H9 (cell line): ENCODE measurements at regions not wholly inside any gene's neighbourhood (a gene's known extent, or its start where the extent isn't known, plus 50 kb on each side); places are given as distances from the start of the nearest gene placed in this dataset.
"Not testable (repeated sequence)": the region's sequence is repeated elsewhere in the genome, so short reads cannot be mapped to it uniquely, and the experiment has no call there.

Experiments
- DNase-seq: peaks from one replicate; pipeline ENCODE4 v3.0.0-alpha.2; 2017
- H2AFZ ChIP-seq: one replicate; pipeline ENCODE4 v1.6.1; 2013; ENCODE audit warnings: mild to moderate bottlenecking, low read length, control low read depth, moderate library complexity
- H2AK5ac ChIP-seq: 2 replicates; pipeline ENCODE4 v1.6.1; 2013; ENCODE audit warnings: low read length, control low read depth, mixed read lengths; ENCODE audit not compliant: insufficient read length
- H2BK120ac ChIP-seq: one replicate; pipeline ENCODE4 v1.6.1; 2013; ENCODE audit warnings: low read depth, mild to moderate bottlenecking, low read length, control low read depth, inconsistent platforms; ENCODE audit not compliant: poor library complexity, severe bottlenecking
- H2BK12ac ChIP-seq: 2 replicates; pipeline ENCODE4 v1.6.1; 2013; ENCODE audit warnings: low read length, control low read depth, mixed read lengths, low read depth; ENCODE audit not compliant: insufficient read length
- H2BK15ac ChIP-seq: 2 replicates; pipeline ENCODE4 v1.6.1; 2013; ENCODE audit warnings: low read depth, low read length, control low read depth
- H2BK20ac ChIP-seq: one replicate; pipeline ENCODE4 v1.6.1; 2013; ENCODE audit warnings: low read depth, mild to moderate bottlenecking, low read length, control low read depth, inconsistent platforms; ENCODE audit not compliant: poor library complexity, severe bottlenecking
- H2BK5ac ChIP-seq: 2 replicates; pipeline ENCODE4 v1.6.1; 2013; ENCODE audit warnings: low read length, control low read depth, mixed read lengths; ENCODE audit not compliant: insufficient read length
- H3K14ac ChIP-seq: 2 replicates; pipeline ENCODE4 v1.6.1; 2013; ENCODE audit warnings: low read length, control low read depth; ENCODE audit not compliant: insufficient read depth
- H3K18ac ChIP-seq: 2 replicates; pipeline ENCODE4 v1.6.1; 2013; ENCODE audit warnings: low read depth, mild to moderate bottlenecking, mixed read lengths, low read length, control low read depth; ENCODE audit not compliant: insufficient read length
- H3K23ac ChIP-seq: 2 replicates; pipeline ENCODE4 v1.6.1; 2013; ENCODE audit warnings: low read length, control low read depth, mixed read lengths, low read depth; ENCODE audit not compliant: insufficient read length
- H3K23me2 ChIP-seq: 2 replicates; pipeline ENCODE4 v1.6.1; 2013; ENCODE audit warnings: low read depth, mild to moderate bottlenecking, mixed read lengths, low read length, control low read depth; ENCODE audit not compliant: insufficient read length, poor library complexity, severe bottlenecking
- H3K27ac ChIP-seq: 2 replicates; pipeline ENCODE4 v1.5.1; 2013; ENCODE audit warnings: low read length, control low read depth, mixed read lengths, low read depth; ENCODE audit not compliant: insufficient read length
- H3K27me3 ChIP-seq: 2 replicates; pipeline ENCODE4 v1.6.1; 2013; ENCODE audit warnings: low read length, control low read depth, inconsistent platforms; ENCODE audit not compliant: insufficient read depth
- H3K4ac ChIP-seq: 2 replicates; pipeline ENCODE4 v1.6.1; 2013; ENCODE audit warnings: low read depth, mild to moderate bottlenecking, control low read depth, inconsistent platforms, low read length, moderate library complexity
- H3K4me1 ChIP-seq: 2 replicates; pipeline ENCODE4 v1.6.1; 2013; ENCODE audit warnings: low read length, control low read depth, inconsistent platforms; ENCODE audit not compliant: insufficient read depth
- H3K4me2 ChIP-seq: 2 replicates; pipeline ENCODE4 v1.6.1; 2013; ENCODE audit warnings: low read length, control low read depth, mixed read lengths; ENCODE audit not compliant: insufficient read length, insufficient read depth
- H3K56ac ChIP-seq: 2 replicates; pipeline ENCODE4 v1.6.1; 2013; ENCODE audit warnings: low read depth, mild to moderate bottlenecking, mixed read lengths, low read length, control low read depth; ENCODE audit not compliant: insufficient read length
- H3K79me1 ChIP-seq: 2 replicates; pipeline ENCODE4 v1.6.1; 2013; ENCODE audit warnings: low read depth, mild to moderate bottlenecking, moderate library complexity, low read length, control low read depth, inconsistent platforms; ENCODE audit not compliant: insufficient read depth, poor library complexity, severe bottlenecking
- H3K79me2 ChIP-seq: 2 replicates; pipeline ENCODE4 v1.6.1; 2013; ENCODE audit warnings: low read length, control low read depth, inconsistent platforms; ENCODE audit not compliant: insufficient read depth
- H3K9ac ChIP-seq: 2 replicates; pipeline ENCODE4 v1.6.1; 2013; ENCODE audit warnings: low read length, control low read depth, mixed read lengths; ENCODE audit not compliant: insufficient read length; ENCODE audit errors: extremely low read depth
- H3K9me3 ChIP-seq: one replicate; pipeline ENCODE4 v1.6.1; 2013; ENCODE audit warnings: low read depth, low read length, inconsistent platforms; ENCODE audit not compliant: control insufficient read depth
- H3T11ph ChIP-seq: one replicate; pipeline ENCODE4 v1.6.1; 2013; ENCODE audit warnings: mild to moderate bottlenecking, low read length, control low read depth, inconsistent platforms
- H4K20me1 ChIP-seq: one replicate; pipeline ENCODE4 v1.6.1; 2013; ENCODE audit not compliant: control insufficient read depth, insufficient read length, insufficient read depth
- H4K5ac ChIP-seq: 2 replicates; pipeline ENCODE4 v1.6.1; 2013; ENCODE audit warnings: low read depth, mild to moderate bottlenecking, mixed read lengths, low read length, control low read depth; ENCODE audit not compliant: insufficient read length
- H4K8ac ChIP-seq: replicated peaks from 2 replicates; pipeline ENCODE4 v1.6.1; 2013; ENCODE audit warnings: low read length, control low read depth, mixed read lengths, low read depth; ENCODE audit not compliant: insufficient read length
- H4K91ac ChIP-seq: 2 replicates; pipeline ENCODE4 v1.6.1; 2013; ENCODE audit warnings: low read depth, mild to moderate bottlenecking, moderate library complexity, mixed read lengths, low read length, control low read depth; ENCODE audit not compliant: insufficient read length
- H3K27ac Mint-ChIP-seq, 3 experiments: 2 replicates in 2 of 3; 3 replicates in 1 of 3; pipeline ENCODE4 v1.8.0; 2020 to 2021; ENCODE audit warnings: mixed read lengths in 3 of 3, mild to moderate bottlenecking in 1 of 3, moderate library complexity in 1 of 3
- H3K27me3 Mint-ChIP-seq: 2 replicates; pipeline ENCODE4 v1.8.0; 2021; ENCODE audit warnings: low read depth, mild to moderate bottlenecking, moderate library complexity, mixed read lengths
- H3K36me3 Mint-ChIP-seq, 3 experiments: 2 replicates in 2 of 3; 3 replicates in 1 of 3; pipeline ENCODE4 v1.8.0; 2020 to 2021; ENCODE audit warnings: low read depth in 3 of 3, mixed read lengths in 3 of 3; ENCODE audit not compliant: insufficient read depth in 1 of 3
- H3K4me1 Mint-ChIP-seq, 2 experiments: 2 replicates each; pipeline ENCODE4 v1.8.0; 2020; ENCODE audit warnings: mixed read lengths in 2 of 2
- H3K4me3 Mint-ChIP-seq, 2 experiments: 2 replicates in 1 of 2; 3 replicates in 1 of 2; pipeline ENCODE4 v1.8.0; 2020 to 2021; ENCODE audit warnings: mild to moderate bottlenecking in 2 of 2, mixed read lengths in 2 of 2, moderate library complexity in 1 of 2
- H3K9me3 Mint-ChIP-seq, 2 experiments: 2 replicates in 1 of 2; 3 replicates in 1 of 2; pipeline ENCODE4 v1.8.0; 2020; ENCODE audit warnings: mild to moderate bottlenecking in 2 of 2, mixed read lengths in 2 of 2, moderate library complexity in 1 of 2
- WGBS: extraction: QIAGEN DNeasy Blood & Tissue Kit; methylation state at CpG from one replicate; pipeline ENCODE4 v1.1.7; 2013; ENCODE audit warnings: missing lambda C conversion rate, low lambda C conversion rate, mixed read lengths; ENCODE audit not compliant: insufficient read length; ENCODE audit errors: extremely low coverage; 5-methylcytosine and 5-hydroxymethylcytosine counted together

DNA sequence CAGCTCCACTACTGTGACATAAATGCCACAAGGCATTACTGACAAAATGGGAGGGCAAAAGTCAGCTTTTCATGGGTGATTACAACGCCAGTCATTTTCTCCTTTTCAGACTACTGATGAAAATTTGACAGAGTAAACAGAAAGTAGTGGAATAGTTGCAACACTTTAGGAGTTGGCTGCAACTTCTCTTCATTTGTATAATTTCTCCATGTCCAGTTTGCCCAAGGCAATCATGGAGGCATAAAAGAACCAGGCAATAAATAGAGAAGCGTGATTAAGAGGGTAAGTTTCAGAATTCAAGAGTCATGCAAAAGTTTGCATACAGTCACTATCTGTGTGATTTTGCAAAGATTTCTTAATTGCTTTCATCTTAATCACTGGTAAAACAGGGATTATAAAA, 2390.3 kb downstream of the EPHA3 start:
- H3K36me3 Mint-ChIP-seq, H3K27ac Mint-ChIP-seq, H3K14ac ChIP-seq, H4K8ac ChIP-seq, H3K18ac ChIP-seq, H3K27ac ChIP-seq, H3K79me2 ChIP-seq, H2BK15ac ChIP-seq, H3K23ac ChIP-seq, H2AK5ac ChIP-seq, H3K79me1 ChIP-seq, H3K9ac ChIP-seq, H3T11ph ChIP-seq, H3K27me3 ChIP-seq, H2BK120ac ChIP-seq, H3K27me3 Mint-ChIP-seq, H4K91ac ChIP-seq, H2BK20ac ChIP-seq, H3K23me2 ChIP-seq, H2AFZ ChIP-seq, H3K4me3 Mint-ChIP-seq, H3K56ac ChIP-seq, DNase-seq, H2BK12ac ChIP-seq, H4K20me1 ChIP-seq, H3K4ac ChIP-seq, H3K4me1 ChIP-seq, H2BK5ac ChIP-seq, H4K5ac ChIP-seq, H3K4me2 ChIP-seq: not testable (repeated sequence)
- peaks cover 12% of the 10 kb centered on the region for H3K9me3 ChIP-seq
- WGBS, result no CpG with 5 or more reads among the region's 2 CpGs
- Mint-ChIP-seq H3K9me3 (peaks cover 63 to 66% of the 10 kb centered on the region in 2 experiments), H3K4me1 (peaks cover 0 to 15% of the 10 kb centered on the region in 2 experiments; a peak in 2 of 4 replicates)

GRCh38 chr3:91499850-91500249, 2392.4 kb downstream of the EPHA3 start:
- H2AK5ac ChIP-seq, H3K56ac ChIP-seq, H3K4me1 ChIP-seq, H2BK120ac ChIP-seq, H3K79me2 ChIP-seq, H3K27ac Mint-ChIP-seq, H2BK15ac ChIP-seq, H4K91ac ChIP-seq, H3K9ac ChIP-seq, H3K27me3 Mint-ChIP-seq, H2AFZ ChIP-seq, H2BK20ac ChIP-seq, H3K36me3 Mint-ChIP-seq, H3K4ac ChIP-seq, H3K23ac ChIP-seq, H3K4me3 Mint-ChIP-seq, DNase-seq, H3K27ac ChIP-seq, H2BK5ac ChIP-seq, H3K4me2 ChIP-seq, H4K20me1 ChIP-seq, H3T11ph ChIP-seq, H3K23me2 ChIP-seq, H3K79me1 ChIP-seq, H3K27me3 ChIP-seq, H3K14ac ChIP-seq, H4K8ac ChIP-seq, H3K18ac ChIP-seq, H4K5ac ChIP-seq, H2BK12ac ChIP-seq: not testable (repeated sequence)
- H3K4me1 Mint-ChIP-seq, result peaks cover 0 to 17% of the 10 kb centered on the region in 2 experiments; a peak in 2 of 4 replicates
- peaks cover 60 to 66% of the 10 kb centered on the region in 2 experiments for H3K9me3 Mint-ChIP-seq
- no CpG with 5 or more reads among the region's 1 CpG for WGBS
- H3K9me3 ChIP-seq, result peaks cover 12% of the 10 kb centered on the region
